ENCODE measurements at regions not wholly inside any gene's neighbourhood (a gene's known extent, or its start where the extent isn't known, plus 50 kb on each side); places are given as distances from the start of the nearest gene placed in this dataset.

DNA sequence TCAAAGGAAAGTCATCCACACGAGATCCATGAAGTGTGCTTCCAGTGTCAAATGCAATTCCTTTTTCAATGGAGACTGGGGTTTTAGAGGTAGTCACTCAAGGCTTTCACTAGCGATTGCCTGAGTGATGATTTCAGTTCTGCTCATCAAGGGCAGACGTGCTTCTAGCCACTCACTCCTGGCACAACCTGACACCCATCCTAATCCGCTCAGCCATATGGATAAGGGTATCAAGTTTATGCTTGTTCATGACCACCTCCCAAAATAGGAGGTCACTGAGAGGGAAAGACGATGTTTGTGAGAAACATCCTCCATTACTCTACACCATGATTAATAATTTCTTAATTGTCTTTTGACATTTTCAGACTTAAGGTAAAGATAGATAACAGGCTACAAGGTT, 91.3 kb upstream of the HEY2 start:
- DNase-seq (ENCODE audit: low read depth) = no peak

DNA sequence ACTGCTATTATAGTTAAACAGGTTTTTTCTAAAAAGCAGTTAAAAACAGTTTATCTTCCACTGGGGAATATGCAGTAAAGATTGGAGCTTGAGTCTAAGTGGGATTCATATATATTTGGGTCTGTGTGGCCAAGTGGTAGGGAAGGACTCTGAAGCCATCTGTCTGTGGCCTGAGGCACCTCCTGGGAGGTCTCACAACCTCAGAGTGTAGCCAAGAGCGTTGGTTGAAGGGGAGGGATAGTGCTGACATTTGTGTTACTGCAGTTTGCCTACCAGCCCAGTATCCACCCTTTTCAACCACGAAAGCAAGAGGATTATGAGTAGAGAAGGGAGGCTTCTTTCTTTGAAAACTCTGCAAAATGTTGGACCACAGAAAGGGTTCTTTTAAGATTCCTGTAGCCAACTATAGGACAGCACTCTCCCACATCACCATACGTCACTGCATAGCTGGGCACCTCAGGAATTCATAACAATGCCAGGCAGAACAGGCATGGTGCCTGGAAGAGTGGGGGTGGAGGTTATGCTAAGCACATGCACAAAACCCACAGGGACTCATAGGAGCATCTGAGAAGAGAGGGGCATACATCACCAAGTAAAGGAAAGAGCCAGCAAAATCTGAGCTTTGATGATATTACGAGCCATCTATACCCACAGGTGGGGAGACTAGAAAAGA, 90.5 kb upstream of the HEY2 start:
- no peak for DNase-seq (ENCODE audit: low read depth)

DNA sequence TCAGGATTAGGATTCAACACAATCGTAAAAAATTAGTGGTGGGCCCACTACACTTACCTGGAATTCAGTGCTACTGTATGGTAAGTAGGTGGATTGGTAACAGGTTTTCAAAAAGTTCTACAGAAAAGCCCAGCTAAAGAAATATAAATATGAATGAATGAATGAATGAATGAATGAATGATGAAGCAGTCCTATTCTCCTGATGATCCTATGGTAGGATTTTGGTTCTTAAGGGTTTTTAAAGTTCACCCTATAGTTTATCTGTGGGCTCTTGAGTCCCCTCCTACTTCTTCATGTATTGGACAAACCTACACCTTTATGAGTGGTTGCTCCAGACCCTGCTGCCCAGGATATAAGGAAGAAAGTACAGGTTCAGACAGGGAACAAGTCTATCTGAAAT, 89.5 kb upstream of the HEY2 start:
- no peak for DNase-seq (ENCODE audit: low read depth)

DNA sequence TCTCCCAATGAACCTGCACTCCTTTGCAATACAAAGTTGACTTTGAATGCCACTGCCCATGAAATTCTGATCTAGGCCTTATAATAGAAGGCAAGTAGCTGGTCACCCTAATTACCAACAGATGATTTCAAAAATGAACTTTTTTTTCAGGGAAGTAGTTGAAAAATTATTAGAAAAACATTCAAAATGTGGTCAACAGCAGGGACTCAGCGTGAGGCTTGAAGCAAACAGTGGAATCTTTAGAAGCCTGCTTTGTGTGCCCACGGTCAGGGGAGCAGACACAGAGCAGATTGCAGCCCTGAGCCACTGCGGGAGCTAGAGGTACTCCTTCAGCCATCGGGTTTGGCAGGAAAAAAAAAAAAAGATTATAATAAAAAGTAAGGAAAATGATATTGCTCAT, 87.1 kb upstream of the HEY2 start:
- no peak for DNase-seq (ENCODE audit: low read depth)

DNA sequence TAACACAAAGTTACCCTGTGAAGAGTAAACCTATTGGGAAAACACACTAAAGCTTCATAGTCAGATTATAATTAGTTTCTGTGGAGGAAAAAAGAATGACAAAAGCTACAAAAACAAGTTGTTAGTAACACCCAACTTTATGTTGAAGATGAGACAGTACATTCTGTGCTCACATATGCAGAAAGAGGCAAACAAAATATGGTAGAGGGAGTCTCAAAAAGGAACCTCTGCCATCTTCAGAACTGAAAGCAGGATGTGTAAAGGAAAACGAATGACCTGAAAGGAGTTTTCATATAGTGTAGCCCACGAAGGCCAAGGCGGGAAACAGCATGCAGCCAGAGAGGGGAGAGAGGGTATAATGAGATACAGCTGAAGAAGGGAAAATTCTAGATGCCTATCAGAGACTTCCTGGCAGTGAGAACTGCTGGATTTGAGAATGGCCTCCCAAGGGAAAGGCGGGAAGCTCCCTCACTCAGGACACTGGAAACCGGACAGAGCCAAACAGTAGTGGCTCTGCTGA, 84.1 kb upstream of the HEY2 start:
- no peak for DNase-seq (ENCODE audit: low read depth)

DNA sequence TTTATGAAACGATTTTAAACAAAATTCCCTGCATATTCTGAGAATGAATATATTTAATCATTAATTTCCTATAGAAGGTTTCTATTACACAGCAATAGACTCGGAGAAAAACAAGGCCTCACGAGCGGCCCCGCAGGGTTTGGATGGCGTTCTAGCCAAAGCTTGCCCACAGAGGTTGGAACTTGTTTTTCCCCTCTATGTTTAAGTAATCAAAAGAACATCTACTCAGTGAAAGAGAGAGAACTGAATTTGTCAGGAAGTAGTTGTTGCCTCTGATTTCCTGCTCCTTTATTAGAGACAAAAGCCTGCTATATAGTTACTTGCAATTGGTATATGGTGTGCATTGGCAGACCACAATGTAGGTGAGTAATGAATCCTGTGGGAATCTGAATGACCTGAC, 82.1 kb upstream of the HEY2 start:
- no peak for DNase-seq (ENCODE audit: low read depth)

DNA sequence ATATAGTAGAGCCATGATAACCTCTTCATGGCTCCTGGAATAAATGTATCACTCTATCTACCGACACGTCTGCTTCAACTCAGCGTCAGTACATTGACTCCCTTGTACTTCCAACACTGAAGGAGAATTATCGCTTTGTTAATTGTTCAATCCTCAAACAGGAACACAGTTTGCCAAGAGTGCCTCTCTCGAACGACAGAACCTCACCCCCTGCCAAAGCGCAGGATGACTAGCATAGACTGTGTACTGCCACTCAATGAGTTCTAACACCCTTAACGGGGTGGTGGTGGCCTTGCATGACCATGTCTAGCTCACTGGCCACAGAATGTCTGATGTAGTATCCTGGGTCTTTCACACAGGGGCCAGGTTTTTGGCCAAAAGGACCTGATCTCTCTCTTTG, 81.4 kb upstream of the HEY2 start:
- no peak for DNase-seq (ENCODE audit: low read depth)

DNA sequence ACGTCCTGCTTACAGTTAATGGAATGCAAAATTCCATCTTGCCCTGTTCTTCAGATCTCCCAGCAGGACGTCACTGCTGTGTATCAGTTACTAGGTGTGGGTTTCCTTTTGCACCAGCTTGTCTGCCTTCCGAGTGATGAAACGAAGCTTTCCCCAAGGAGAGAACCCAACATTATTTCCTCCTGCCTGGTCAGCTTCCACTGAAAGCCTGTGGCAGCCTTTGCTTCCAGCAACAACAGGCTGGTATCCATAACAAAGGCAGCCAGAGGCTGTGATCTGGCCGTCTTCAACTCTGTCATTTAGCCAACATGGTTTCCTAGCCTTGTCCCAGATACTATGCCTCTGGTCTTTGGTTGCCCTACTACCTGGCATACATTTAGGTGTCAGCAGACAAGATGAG, 78.9 kb upstream of the HEY2 start:
- DNase-seq (ENCODE audit: low read depth) = no peak

DNA sequence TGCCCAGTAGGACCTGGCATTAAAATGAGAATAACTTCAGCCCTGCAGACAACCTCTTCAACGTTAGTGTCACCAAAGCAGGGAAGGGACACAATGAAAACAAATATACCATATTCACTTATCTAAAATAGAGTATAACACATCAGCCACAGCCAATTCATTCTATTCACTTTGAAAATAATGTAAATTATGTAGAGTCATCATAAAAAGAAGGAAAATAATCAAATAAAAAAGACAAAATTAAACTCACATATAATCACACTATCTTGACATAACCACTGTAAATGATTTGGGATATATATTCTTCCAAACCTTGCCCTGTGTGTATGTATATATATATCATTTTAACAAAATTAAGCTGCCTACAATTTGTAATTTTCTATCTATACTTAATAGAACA, 78.1 kb upstream of the HEY2 start:
- DNase-seq (ENCODE audit: low read depth) = no peak

DNA sequence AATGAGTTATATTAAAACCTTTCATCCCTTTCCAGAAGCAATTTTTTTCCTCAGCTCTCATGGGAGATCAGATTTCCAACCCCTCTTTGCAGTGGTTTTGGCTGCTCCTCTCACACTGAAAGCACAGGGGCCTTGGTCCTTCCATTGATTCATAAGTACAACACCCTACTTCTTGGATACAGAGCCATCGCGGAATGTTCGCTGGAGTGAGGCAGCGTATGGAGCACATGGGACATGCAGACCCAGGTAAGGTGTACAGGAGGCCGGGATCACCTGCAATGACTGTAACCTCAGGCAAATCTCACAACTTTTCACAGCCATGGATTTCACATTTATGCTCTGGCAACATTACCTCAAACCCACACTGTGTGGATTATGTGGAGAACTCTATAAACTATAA, 75.2 kb upstream of the HEY2 start:
- no peak for DNase-seq (ENCODE audit: low read depth)

DNA sequence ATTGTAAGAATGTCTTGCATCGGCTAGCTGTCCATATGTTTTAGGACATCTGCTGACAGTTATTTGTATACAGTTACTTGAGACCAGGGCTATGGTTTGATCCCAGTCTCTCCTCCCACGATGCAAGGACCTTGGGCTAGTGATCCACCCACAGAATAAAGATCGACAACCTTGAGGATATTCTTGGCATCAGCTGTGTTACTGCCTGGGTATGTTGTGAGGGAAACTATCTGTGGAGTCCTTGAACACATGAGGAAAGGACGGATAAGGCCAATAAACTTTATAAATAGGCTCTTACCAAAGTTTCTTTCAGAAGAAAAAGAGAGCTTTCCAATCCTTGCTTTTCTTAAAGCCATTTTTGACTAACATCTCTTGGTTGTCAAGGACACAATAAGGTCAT, 70.8 kb upstream of the HEY2 start:
- no peak for DNase-seq (ENCODE audit: low read depth)

DNA sequence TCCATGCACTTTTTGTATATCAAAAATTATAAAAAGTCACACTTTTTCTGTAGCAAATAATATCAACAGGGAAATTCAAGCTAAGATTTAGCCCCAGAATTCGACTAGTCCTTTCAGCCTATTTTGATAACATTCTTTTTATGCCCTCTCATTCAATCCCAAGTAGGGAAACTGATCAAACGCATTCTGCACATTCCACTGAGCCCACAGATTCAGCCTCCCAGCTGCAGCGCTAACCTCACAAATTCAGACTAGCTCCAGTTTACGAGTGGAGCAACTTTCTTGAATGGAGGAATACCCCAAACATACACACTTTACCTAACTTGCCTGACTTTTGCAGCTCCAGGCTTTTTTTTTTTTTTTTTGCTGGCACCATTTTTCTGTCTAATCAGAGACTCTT, 70.3 kb upstream of the HEY2 start:
- DNase-seq (ENCODE audit: low read depth) = no peak

DNA sequence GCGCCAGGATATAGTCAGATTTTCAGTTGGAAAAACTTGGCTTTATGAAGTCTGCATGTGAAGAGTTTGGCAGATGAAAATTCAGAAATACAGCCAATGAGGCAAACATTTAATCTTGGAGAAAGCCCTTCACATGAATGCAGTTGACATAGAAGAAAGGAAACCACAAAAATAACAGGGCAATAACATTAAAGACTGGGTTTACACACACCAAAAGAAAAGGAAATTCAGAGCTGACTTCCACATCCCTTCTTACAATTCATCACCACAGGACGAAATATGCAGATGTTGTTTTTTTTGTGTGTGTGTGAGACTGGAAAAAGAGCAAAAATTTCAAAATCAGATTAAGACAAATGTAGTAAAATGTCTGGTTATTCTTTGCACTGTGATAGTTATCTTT, 69.8 kb upstream of the HEY2 start:
- no peak for DNase-seq (ENCODE audit: low read depth)

DNA sequence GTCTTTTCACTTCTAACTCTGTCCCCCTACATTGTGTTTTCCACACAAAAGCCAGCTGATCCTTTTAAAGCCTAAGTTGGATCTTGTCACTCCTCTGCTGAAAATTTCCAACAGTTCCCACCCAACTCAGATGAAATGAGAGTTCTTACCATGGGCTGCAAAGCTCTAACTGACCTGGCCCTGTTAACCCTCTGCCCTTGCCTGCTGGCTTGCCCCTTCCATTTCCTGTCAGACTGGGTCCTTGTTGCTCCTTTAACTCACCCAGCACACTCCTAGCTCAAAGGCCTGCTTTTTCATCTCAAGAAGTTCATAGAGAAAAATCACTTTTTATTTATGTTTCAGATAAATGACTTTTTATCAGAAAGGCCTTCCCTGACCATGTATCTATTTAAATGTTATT, 66.5 kb upstream of the HEY2 start:
- no peak for DNase-seq (ENCODE audit: low read depth)

DNA sequence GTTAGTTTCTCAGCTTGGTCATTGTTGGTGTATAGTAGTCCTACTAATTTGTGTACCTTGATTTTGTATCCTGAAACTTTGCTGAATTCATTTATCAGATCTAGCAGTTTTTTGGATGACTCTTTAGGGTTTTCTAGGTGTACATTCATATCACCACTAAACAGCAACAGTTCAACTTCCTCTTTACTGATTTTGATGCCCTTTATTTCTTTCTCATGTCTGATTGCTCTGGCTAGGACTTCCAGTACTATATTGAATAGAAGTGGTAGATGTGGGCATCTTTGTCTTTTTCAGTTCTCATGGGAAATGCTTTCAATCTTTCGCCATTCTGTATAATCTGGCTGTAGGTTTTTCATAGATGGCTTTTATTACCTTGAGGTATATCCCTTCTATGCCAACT, 61.3 kb upstream of the HEY2 start:
- DNase-seq (ENCODE audit: low read depth) = no peak

DNA sequence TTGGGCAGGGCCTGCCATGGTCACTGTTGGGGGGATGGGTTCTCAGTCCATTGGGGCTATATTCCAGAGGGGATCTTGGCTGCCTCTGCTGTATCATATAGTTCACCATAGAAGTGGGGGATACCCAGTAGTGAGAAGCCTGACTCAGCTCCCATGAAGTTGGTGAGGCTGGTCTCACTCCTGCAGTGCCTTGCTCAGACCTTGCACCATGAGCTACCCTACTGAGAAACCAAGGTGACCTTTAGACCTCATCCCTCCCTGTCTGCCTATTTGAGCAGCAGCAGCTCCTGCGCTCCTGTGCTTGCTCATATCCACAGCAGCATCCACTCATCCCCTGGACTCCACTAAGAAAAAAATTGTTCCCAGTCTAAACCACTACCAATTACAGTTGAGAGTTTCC, 56.0 kb upstream of the HEY2 start:
- DNase-seq (ENCODE audit: low read depth) = no peak

DNA sequence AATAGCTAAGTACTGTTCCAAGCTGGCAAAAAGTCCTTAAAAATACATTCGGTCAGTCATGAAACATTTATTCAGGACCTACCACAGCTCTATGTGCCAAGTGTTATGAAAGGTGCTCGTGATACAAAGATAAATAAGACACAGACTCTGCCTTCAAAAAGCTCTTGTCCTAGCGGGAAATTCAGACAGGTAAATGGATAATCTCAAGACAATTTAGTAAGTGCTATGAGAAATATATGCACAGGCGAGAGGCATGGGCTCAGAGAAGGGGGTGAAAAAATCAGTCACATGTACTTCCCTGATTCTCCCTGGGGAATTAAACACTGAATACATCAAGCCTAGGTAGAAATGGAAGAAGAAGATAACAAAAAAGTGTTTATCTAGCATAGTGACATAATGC, 49.8 kb upstream of the HEY2 start:
- DNase-seq (ENCODE audit: low read depth) = no peak

Measured in iris pigment epithelial cell (primary cell).